ENCODE measurements at regions not wholly inside any gene's neighbourhood (a gene's known extent, or its start where the extent isn't known, plus 50 kb on each side); places are given as distances from the start of the nearest gene placed in this dataset.

DNA sequence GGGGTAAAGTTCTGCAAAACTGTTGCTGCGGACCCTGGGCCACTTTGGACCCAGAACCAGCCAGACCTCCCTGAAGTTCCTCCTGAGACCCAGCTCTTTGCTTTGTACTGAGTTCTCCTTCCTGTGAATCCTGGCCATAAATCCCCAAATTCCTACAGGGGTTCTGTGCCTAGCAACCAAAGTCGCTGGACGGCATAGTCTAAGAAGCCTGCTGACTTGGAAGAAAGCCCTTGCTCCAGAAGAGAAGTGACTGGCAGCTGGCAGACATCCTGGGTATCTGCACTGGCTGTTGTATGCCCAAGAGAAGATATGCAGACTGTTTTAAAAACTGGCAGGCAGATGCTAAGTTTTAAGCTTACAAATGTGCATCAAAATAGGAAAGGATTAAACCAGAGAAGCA is 99.9 kb upstream of the SLC24A4 start:
- no peak overlapping the region for H3K27ac ChIP-seq (ENCODE audit: low read length)
- no peaks in the 10 kb centered on the region for H3K79me2 ChIP-seq (replicated peaks; ENCODE audit: insufficient read depth, low read length)
- H3K27me3 ChIP-seq (ENCODE audit: insufficient read depth, low read depth, low read length): no peaks in the 10 kb centered on the region
- no peaks in the 10 kb centered on the region for H3K9me3 ChIP-seq (ENCODE audit: low read length)
- H2AFZ ChIP-seq (ENCODE audit: low read depth, low read length): no peak overlapping the region
- H3K4me3 ChIP-seq (ENCODE audit: low read length): no peak overlapping the region
- TF ChIP-seq POLR2AphosphoS5 (IDR thresholded peaks at IDR 0.05) (no peak), RAD21 (conservative IDR thresholded peaks at IDR 0.05) (no peak)
- no peaks in the 10 kb centered on the region for H3K9me2 ChIP-seq (ENCODE audit: insufficient read depth, low read length)
- H3F3A ChIP-seq (ENCODE audit: insufficient read depth, low read length, poor library complexity, severe bottlenecking): no peaks in the 10 kb centered on the region
- no peaks in the 10 kb centered on the region for H4K20me1 ChIP-seq (ENCODE audit: insufficient read depth)
- H3K36me3 ChIP-seq (ENCODE audit: insufficient read depth, low read length): no peaks in the 10 kb centered on the region
- H3K4me2 ChIP-seq (ENCODE audit: low read length): no peak overlapping the region
- H3K9ac ChIP-seq (ENCODE audit: low read length): no peak overlapping the region

DNA sequence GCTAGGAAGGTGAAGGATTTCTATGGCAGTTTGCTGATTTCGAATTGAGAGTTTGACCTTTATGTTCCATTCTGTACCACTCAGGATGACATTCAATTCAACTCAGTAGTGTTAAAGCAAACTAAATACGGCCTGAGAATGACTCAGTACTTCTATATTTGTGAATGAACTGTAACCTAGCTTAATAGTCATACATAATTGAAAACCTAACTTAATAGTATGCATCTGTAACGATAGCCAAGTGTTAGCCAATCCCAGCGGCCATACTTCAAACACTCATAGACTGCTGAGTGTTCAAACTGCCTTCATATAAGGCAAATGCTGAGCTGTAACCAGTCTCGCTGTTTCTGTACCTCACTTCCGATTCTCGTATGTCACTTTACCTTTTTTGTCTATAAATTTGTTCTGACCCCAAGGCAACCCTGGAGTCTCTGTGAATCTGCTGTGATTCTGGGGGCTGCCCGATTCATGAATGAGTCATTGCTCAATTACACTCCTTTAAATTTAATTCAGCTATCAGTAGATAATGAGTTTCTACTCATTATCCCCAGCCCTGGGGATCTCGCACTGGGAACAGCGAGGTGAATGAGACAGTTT is 98.5 kb upstream of the SLC24A4 start:
- no peaks in the 10 kb centered on the region for H3K79me2 ChIP-seq (replicated peaks; ENCODE audit: insufficient read depth, low read length)
- no peak overlapping the region for H3K9ac ChIP-seq (ENCODE audit: low read length)
- TF ChIP-seq POLR2AphosphoS5 (IDR thresholded peaks at IDR 0.05) (no peak), EP300 (conservative IDR thresholded peaks at IDR 0.05; ENCODE audit: poor library complexity, severe bottlenecking) (no peak), MXI1 (conservative IDR thresholded peaks at IDR 0.05; ENCODE audit: poor library complexity, severe bottlenecking) (no peak), SMC3 (conservative IDR thresholded peaks at IDR 0.05; ENCODE audit: poor library complexity) (no peak), RAD21 (conservative IDR thresholded peaks at IDR 0.05) (no peak), TAF1 (IDR thresholded peaks at IDR 0.05; ENCODE audit: low read depth) (no peak), EZH2 (IDR thresholded peaks at IDR 0.05; ENCODE audit: borderline replicate concordance, insufficient read depth, low read length, poor library complexity, severe bottlenecking) (no peak)
- TF ChIP-seq, protein P1, sequence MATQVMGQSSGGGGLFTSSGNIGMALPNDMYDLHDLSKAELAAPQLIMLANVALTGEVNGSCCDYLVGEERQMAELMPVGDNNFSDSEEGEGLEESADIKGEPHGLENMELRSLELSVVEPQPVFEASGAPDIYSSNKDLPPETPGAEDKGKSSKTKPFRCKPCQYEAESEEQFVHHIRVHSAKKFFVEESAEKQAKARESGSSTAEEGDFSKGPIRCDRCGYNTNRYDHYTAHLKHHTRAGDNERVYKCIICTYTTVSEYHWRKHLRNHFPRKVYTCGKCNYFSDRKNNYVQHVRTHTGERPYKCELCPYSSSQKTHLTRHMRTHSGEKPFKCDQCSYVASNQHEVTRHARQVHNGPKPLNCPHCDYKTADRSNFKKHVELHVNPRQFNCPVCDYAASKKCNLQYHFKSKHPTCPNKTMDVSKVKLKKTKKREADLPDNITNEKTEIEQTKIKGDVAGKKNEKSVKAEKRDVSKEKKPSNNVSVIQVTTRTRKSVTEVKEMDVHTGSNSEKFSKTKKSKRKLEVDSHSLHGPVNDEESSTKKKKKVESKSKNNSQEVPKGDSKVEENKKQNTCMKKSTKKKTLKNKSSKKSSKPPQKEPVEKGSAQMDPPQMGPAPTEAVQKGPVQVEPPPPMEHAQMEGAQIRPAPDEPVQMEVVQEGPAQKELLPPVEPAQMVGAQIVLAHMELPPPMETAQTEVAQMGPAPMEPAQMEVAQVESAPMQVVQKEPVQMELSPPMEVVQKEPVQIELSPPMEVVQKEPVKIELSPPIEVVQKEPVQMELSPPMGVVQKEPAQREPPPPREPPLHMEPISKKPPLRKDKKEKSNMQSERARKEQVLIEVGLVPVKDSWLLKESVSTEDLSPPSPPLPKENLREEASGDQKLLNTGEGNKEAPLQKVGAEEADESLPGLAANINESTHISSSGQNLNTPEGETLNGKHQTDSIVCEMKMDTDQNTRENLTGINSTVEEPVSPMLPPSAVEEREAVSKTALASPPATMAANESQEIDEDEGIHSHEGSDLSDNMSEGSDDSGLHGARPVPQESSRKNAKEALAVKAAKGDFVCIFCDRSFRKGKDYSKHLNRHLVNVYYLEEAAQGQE (IDR thresholded peaks at IDR 0.05; ENCODE audit: borderline replicate concordance): no peak
- TF ChIP-seq, protein P2, sequence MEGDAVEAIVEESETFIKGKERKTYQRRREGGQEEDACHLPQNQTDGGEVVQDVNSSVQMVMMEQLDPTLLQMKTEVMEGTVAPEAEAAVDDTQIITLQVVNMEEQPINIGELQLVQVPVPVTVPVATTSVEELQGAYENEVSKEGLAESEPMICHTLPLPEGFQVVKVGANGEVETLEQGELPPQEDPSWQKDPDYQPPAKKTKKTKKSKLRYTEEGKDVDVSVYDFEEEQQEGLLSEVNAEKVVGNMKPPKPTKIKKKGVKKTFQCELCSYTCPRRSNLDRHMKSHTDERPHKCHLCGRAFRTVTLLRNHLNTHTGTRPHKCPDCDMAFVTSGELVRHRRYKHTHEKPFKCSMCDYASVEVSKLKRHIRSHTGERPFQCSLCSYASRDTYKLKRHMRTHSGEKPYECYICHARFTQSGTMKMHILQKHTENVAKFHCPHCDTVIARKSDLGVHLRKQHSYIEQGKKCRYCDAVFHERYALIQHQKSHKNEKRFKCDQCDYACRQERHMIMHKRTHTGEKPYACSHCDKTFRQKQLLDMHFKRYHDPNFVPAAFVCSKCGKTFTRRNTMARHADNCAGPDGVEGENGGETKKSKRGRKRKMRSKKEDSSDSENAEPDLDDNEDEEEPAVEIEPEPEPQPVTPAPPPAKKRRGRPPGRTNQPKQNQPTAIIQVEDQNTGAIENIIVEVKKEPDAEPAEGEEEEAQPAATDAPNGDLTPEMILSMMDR (IDR thresholded peaks at IDR 0.05; ENCODE audit: poor library complexity, severe bottlenecking): no peak
- no peaks in the 10 kb centered on the region for H3K36me3 ChIP-seq (ENCODE audit: insufficient read depth, low read length)
- no peak overlapping the region for H3K4me3 ChIP-seq (ENCODE audit: low read length)
- H3K4me2 ChIP-seq (ENCODE audit: low read length): no peak overlapping the region
- no peaks in the 10 kb centered on the region for H4K20me1 ChIP-seq (ENCODE audit: insufficient read depth)
- no peaks in the 10 kb centered on the region for H3F3A ChIP-seq (ENCODE audit: insufficient read depth, low read length, poor library complexity, severe bottlenecking)
- H3K9me3 ChIP-seq (ENCODE audit: low read length): no peaks in the 10 kb centered on the region
- no peaks in the 10 kb centered on the region for H3K9me2 ChIP-seq (ENCODE audit: insufficient read depth, low read length)
- H2AFZ ChIP-seq (ENCODE audit: low read depth, low read length): no peak overlapping the region
- no peaks in the 10 kb centered on the region for H3K27me3 ChIP-seq (ENCODE audit: insufficient read depth, low read depth, low read length)
- no peak overlapping the region for H3K27ac ChIP-seq (ENCODE audit: low read length)
